DMS 273 (cell line): ENCODE measurements at regions not wholly inside any gene's neighbourhood (a gene's known extent, or its start where the extent isn't known, plus 50 kb on each side); places are given as distances from the start of the nearest gene placed in this dataset.

Experiments
- DNase-seq: peaks from one replicate; lab custom pipeline; 2025; ENCODE audit not compliant: unreplicated experiment; lab: John Stamatoyannopoulos, UW

DNA sequence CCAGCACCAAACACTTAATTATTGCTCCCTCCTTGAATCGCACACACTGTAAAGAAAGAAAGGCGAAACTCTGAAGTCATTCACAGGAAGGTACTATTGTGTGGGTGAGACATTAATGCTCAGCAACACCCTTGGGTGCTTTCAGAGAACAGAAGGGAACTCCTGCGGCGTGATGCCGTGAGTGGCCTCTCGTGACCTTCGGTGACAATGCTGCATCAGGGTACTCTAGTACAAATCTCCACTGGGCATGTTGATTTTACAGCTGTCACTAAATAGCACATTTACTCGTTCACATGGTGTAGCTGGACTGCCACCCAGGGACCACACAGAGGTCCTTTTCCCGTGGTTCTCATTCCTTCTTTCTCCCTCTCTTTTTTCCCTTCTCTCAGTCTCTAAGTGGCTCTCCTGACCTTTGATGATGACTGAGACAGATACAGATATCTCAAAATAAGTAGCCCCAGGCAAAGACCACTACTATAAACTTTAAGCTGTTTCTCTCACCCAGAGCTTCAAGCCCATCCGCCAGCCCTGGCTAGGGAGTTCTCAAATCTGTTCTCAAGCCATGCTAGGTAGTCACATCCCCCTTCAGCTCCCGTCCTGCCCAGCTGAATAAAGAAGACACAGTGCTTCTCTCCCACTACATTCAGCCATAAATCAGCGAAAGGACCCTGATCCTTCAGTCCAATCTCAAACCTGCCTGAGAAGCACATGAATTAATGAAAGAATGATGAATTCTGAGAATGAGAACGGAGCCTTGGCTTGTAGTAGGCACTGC lies 223.4 kb upstream of the FMN2 start:
- DNase-seq, result no peak

DNA sequence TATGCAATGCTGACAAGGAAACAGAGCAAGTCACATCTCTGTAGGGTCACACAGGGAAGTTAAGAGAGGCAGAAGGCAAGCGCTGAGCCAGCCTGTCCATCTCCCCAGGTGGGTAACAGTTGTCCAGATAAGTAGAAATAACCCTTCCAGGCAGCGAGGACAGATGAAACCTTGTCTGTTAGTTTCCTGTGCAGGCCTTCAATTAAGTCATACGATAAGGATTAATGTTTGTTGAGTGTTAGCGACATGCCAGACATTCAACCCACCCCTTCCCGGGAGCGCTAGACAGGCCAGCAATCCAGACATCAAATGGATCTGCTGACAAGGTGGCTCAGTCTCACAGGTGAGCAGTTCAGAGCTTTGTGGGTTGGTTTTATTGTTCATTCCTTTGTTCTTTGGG lies 221.5 kb upstream of the FMN2 start:
- no peak for DNase-seq

DNA sequence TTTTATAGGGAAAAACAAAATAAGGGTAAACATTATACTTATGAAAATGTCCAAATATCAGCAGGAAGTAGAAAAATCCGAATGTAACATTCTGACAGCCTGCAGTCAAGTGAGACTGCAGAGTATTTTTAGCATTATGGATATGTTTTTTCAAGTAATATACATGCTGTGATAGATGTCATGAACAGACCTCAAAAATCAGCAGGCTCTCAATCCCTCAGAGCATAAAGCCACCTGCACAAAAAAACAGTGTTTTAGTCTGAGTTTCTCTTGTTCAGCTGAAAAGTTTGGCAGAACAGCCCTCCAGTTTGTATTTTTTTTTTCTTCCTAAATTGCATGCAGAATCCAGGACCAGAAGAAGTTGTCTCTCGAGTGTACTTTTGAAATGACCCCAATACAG lies 219.1 kb upstream of the FMN2 start:
- DNase-seq, result no peak

DNA sequence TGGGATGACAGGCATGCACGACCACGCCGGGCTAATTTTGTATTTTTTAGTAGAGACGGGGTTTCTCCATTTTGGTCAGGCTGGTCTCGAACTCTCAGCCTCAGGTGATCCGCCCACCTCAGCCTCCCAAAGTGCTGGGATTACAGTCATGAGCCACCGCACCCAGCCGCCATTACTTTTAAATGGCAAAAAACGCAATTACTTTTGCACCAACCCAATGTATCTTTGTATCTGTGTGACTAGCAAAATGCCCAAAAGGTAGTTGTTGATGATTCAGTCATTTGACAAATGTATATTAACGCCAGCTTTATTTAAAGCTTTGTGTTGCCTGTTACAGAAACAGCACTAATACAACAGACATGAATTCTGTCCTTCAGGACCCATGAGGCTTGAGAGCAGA lies 216.9 kb upstream of the FMN2 start:
- no peak for DNase-seq

DNA sequence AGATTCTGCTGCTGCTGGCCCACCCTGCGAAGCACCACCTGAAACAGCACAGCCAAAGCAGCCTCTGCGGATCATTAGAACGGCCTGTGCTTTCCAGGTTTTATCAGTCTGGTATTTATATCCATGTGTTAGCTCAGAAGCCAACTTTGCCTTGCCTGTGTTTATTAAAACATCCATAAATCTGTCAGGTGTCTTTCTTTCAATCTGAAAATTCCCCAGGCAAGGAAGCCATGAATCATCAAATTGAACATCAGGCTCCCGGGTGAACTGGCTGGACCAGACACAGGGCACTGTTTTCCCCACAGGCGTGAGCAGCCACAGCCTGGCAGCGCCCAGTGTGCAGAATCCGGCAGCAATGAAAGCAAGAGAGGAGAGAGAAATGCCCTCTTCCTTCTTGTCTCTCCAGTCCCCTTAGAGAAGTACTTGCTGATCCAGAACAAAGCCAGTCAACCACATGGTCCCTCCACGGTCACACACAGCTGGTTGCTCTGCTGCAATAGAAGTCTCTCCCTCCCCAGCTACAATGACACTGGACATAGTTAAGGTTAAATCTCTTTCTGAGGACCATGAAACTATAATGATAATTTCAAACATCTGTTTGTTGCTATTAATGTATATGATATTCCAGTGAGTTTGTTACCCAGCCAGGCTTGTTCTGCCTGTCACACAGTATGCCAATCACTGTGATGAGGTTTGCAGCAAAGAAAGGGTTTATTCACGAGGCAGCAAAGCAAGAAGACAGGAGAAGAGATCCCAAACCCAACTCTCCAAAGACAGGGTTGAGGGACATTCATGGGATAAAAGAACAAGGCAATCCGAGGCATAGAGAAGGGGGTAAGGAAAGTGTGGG lies 212.1 kb upstream of the FMN2 start:
- DNase-seq, result no peak

DNA sequence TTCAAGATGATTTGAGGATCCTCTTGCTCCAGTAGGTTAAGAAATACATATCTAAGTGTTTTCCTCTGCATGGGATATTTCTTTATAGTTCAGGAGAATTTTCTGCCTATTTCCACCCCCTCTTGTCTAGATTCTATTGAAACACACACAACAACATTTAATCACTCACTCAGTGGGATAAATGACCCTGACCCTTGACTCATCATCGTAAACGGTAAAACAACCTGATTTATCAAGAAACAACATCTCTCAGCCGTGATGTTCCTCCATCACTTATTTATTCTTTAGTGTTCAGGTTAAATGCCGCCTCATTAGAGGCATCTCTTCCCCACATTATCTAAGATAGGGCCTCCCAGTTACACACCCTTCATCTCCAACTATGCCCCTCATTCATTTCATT lies 208.7 kb upstream of the FMN2 start:
- DNase-seq, result no peak

DNA sequence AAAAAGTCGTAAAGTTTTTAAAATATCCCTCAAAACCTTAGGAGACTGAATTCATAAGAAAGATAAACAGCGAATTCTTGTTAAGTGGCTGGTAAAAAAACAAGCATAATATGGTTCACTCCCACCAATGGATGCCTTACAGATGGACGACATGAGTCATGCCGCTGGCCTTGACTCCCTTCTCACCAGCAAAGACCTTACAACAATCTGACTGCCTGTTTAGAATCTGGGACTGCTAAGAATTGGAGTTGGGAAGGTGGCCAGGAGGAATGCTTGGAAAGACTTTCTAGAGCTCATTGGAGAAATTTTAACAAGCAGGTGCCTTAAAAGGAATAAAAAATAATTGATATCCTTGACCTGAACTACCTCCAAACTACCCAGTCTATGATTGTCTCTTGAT lies 206.9 kb upstream of the FMN2 start:
- DNase-seq, result no peak

DNA sequence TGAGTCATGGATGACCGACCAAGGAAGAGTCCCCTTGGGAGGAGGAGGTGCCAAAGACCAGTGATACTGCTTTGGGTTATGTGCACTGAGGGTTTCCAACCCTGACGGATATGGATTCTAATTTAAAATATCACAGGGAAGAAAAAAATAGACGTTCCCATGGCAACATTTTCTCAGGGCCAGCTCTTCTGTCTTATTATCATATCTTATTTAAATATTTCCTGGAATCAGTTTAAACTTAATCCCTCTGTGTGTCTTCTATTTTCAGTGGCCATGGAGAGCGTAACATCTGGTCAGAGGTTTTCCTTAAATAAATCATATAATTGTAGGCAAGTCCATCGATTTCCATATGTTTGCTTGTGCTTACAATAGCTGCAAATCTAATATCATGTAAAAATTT lies 205.4 kb upstream of the FMN2 start:
- DNase-seq, result no peak

DNA sequence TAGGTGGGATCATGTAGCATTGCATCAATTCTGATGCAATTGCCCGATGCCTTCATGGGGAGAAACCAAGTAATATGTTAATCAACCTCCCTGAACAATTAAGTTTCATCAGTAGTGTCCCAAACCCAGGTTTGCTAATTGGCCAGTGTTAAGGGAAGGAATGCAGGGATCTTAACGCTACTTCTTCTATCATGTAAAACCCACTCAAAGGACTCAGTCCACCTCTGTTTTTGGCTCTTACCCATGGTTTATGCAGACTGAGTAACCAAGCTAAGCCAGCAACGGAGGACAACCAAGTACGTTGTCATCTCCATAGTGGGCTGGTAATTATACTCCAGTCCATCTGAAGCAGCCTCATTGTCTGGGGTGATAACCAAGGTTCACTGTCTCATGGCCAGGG lies 203.0 kb upstream of the FMN2 start:
- no peak for DNase-seq

DNA sequence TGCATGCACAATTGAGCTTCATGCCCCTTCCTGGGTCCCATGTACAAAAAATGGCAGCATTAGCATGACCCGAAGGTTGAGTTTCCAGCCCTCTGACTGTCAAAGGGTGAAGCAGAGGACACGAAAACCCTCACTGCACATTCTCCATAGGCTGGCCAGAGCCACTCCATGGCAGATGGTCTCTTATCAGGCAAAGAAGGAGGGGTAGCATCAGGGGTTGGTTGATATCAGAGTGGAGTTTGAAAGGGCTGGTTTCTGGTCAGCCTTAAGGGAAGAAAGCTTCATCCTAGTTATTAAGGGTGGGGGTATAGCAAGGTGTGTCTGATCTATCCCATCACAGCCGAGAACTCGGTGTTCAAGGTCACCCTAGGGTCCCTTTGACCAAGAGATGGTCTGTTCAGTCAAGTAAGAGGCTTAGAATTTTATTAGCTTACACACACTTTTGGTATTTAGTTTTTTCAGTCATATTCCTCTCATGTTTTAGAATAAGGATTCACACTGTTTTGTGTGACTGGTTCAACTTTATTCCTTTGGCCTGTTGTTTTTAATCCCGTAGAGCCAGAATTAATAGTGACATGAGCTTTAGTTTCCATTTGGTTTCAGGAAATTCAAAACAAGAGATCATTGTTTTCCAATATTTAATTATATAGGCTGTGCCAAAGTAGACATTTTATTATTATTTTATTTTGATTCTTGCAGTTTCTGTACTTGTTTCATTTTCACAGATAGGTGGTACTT lies 199.9 kb upstream of the FMN2 start:
- peak; percentile 52 for DNase-seq

DNA sequence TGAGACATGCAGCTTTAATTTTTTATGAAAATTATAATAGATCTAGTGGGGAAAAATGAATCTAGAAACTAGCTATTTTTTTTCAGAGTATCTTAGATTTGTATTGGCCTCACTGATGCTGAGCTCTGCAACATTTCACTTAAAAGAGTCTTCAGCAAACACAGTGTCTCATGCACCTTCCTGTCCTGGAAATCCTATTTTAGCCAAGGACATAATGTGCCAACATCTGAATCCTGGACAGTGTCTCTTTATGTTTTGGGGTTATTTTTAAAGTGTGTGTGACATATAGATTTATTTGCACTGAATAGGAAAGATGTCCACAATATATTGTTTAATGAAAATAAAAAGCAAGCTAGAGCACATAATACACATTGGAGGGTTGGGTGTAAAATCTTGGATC lies 199.1 kb upstream of the FMN2 start:
- no peak for DNase-seq

DNA sequence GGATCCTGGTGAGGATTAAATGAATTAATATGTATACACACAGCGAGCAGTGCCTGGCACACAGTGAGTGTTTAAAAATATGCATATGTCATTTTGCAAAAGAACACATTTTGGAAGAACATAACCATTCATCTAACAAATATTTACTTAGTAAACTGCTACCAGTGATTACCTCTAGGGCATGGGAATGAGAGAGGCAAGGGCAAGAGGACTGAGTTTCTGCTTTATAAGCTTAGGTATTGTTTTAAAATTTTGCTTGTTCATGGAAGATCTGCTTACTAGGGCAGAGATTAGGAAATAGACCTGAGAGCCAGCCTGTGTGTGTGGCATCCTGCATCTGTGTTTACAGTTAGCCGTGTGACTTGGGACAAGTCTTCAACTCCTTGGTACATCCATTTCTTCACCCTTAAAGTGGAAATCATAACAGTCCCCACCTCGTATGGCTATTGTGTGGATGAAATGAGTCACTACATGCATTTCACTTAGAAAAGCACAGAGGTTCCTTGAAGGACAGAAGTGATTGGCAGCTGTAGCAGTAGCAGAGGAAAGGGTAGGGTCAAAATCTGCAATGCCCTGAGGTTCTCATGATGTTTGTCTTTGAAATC lies 198.5 kb upstream of the FMN2 start:
- DNase-seq, result no peak

DNA sequence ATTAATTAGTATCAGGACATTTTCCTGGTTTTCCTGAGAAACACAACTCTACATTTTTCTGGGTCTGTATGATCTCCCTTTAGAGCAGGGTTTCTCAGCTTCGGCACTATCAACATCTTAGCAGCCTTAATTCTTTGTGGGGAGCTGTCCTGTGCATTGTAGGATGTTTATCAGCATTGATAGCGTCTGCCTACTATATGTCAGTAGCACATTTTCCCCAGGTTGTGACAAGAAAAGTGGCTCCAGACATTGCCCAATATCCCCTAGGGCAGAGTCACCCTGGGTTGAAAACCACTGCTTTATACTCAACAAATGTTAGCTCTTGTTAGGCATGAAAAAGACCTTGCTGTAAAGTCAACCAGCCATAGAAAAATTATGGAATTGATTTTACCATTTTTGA lies 195.1 kb upstream of the FMN2 start:
- DNase-seq, result no peak

DNA sequence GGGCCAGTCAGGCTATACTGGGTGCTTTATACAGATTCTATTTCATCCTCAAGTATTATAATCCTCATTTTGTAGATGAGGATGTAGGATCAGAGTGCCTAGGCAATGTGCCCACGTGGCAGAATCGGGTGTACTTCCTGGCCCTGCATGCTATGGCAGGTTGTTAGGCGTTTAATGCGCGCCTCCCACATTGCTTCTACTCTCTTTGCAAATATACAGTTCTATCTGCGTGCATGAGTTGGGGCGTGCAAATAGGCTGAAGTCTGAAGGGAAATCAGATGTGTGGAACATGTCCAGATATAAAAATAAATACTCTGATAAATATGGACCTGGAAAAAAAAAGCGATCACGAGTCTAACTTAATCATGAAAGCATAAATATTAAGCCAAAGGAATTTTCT lies 194.7 kb upstream of the FMN2 start:
- no peak for DNase-seq

DNA sequence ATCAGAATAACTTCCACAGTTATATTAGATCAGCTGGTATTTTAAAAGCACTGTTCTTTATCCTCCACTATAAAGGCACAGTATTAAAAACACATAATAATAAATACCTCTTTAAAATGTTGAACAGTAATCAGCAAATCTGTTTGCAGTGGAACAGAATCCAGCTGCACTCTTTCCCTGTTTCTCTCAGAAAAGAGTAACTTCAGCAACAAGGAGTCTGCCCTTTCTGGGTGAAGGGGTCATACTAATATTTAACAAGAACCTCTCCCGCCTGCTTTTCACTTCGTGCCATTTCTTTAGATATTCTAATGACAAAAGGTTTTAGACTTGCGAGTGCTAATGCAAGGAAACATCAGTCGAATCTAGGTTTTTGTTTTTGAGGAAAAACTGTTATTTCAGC lies 194.2 kb upstream of the FMN2 start:
- DNase-seq, result no peak

DNA sequence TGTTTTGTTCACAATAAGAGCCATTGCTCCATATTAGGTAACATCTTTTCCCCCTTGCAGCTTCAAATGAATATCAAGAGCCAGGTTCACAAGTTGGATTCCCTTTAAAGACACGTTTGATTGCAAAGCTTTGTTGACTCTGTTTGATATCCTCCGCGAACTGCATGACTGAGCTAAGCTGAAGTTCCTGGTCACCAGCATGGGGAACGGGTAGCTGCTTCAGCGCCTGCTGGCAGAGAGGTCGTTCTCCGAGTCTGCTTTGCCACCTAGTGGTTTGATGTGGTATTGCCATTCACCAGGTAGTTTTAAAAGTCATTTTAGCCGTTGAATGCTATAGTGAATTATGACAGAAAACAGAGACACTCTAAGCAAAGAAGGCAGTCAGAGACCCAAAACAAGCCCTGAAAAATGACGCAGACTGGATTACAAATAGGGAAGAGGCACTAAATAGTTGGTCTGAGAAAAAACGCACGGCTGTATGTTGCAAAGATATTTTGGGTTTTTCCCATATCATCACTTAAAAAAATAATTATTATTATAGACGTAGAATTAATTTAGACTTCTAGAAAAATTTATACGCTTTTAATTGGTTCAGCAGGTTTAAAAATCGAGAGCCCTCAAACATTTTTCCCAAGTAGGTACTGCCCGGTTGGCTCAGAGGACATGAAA lies 193.5 kb upstream of the FMN2 start:
- peak; percentile 86 for DNase-seq

DNA sequence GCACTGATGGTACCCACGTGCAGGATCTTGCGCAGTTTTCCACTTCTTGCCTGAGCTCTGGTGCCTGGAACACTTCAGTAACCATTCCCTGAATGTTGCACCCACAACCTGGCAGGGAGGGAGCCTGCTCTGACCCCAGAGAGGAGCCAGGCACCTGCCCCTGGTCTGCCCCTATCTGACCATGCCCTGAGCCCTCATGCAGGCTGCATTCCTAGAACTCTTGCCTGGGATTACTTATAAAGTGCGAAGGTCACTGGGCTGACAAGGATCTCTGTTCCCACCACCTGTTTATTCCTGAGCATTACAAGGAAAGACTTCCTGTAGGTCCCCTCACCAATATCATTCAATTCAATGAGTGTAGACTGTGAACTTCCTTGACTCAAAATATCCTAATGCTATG lies 191.9 kb upstream of the FMN2 start:
- DNase-seq, result no peak

DNA sequence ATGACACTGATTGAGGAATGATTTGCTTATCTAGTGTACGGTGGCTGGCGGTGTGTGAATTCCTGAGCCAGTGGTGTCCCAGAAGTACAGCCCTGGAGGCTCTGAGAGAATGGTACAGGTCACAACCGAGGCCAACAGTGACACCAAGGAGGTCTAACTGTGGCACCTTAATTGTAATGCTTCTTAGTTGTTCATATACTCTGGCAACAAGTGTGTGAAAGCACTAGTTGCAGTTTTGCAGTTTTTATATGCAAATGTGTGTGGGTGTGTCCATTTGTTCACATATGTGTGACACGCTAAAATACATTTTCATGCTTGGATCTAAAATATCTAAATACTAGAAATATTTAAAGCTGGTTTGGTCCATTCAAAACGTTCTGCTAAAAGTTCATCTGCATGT lies 185.3 kb upstream of the FMN2 start:
- no peak for DNase-seq

DNA sequence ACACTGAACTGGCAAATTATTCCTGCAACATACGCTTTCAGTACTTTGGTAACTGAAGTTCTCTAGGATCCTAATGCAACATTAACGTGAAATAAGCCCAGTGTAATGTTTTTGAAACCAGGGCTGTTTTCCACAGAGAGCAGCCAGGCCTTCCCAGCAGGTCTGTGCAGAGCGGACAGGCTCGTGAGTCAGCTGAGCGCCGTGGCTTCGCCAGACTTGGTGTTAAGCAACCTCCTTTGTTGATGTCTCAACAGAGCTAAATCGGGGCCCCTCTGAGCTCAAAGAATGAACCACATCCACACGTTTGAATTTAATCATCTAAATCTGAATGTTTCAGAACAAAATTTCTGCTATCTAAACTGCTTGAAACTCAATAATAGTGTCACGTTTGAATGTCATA lies 181.8 kb upstream of the FMN2 start:
- no peak for DNase-seq

DNA sequence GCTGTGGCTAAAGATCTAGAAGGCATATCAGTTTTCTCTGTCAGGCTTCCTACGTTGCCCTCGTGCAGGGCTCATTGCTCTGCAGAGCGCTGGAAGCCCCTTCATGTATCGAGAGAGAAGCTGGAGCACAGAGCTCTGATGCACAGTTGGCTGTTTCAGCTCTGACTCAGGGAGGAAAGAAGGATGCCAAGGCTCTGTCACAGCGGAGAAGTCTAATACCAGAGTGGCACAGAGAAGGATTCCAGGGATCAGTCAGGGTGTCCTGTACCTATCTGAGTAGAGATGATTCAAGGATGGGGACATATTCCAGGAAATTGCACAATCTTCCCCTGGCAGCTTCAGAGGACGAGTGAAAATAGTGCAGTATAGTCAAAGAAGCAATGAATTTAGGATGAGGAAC lies 179.2 kb upstream of the FMN2 start:
- DNase-seq, result no peak

DNA sequence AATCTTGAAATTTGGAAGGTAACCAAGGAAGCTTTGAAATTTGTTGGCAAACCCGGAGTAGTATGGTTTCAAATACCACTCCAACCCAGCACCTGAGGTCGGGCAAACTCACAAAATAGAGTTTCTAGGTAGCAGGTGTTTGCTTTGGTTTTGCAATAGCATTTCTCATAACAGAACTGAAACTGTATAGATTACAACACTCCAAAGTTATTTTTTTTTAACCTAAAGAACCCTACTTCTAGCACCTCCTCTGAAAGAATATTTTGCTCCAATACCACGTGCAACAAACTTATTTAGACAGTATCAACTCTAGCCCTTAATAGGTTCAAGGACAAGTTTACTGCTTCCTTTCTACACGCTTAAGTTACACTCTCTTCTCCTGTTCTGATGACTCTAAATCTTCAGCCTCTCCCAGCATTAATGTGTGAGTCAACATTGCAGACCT lies 178.5 kb upstream of the FMN2 start:
- no peak for DNase-seq
